ENCODE measurements at regions not wholly inside any gene's neighbourhood (a gene's known extent, or its start where the extent isn't known, plus 50 kb on each side); places are given as distances from the start of the nearest gene placed in this dataset.

GRCh38 chr7:34373940-34374339, 284.1 kb upstream of the NPSR1 start:
- no peak for TF ChIP-seq POLR3A (IDR thresholded peaks at IDR 0.05; ENCODE audit: borderline replicate concordance, extremely low read depth, insufficient read depth, insufficient read length)
- TF ChIP-seq SIX5 (IDR thresholded peaks at IDR 0.05; ENCODE audit: borderline replicate concordance in 1 of 2, insufficient read depth in 1 of 2, low read depth in 1 of 2, low read length in 2 of 2) = no peak
- no peak for TF ChIP-seq CTCF (IDR thresholded peaks at IDR 0.05 in 2 of 3, conservative IDR thresholded peaks at IDR 0.05 in 1 of 3; ENCODE audit: insufficient read depth in 2 of 3, low read depth in 1 of 3, low read length in 3 of 3)
- no peak for TF ChIP-seq MTA3 (IDR thresholded peaks at IDR 0.05; ENCODE audit: borderline replicate concordance)
- no peak for TF ChIP-seq BDP1 (IDR thresholded peaks at IDR 0.05; ENCODE audit: insufficient read depth, insufficient read length)
- no peak for TF ChIP-seq ZBTB33 (CRISPR knock-in tag; IDR thresholded peaks at IDR 0.05)
- no peak for TF ChIP-seq USF1 (CRISPR knock-in tag; IDR thresholded peaks at IDR 0.05)
- no peak for TF ChIP-seq FOXP1 (CRISPR knock-in tag; IDR thresholded peaks at IDR 0.05)
- no peak for TF ChIP-seq GTF2F1 (IDR thresholded peaks at IDR 0.05; ENCODE audit: low read depth, low read length)
- TF ChIP-seq POLR2AphosphoS5 (IDR thresholded peaks at IDR 0.05; ENCODE audit: control insufficient read depth, insufficient read depth, low read depth, low read length) = no peak
- TF ChIP-seq DLX4 (CRISPR knock-in tag; IDR thresholded peaks at IDR 0.05) = no peak
- no peak for TF ChIP-seq ZNF12 (CRISPR knock-in tag; IDR thresholded peaks at IDR 0.05)
